Chondrocyte (in vitro differentiated cells): ENCODE measurements at regions not wholly inside any gene's neighbourhood (a gene's known extent, or its start where the extent isn't known, plus 50 kb on each side); places are given as distances from the start of the nearest gene placed in this dataset.
"Not testable (repeated sequence)": the region's sequence is repeated elsewhere in the genome, so short reads cannot be mapped to it uniquely, and the experiment has no call there.

Experiments used
- DNase-seq: peaks from one replicate; pipeline ENCODE4 v3.0.0; 2021; ENCODE audit warnings: mixed read lengths, low spot score
- H3K27ac Mint-ChIP-seq: one replicate; pipeline ENCODE4 v1.8.0; 2021; ENCODE audit warnings: mild to moderate bottlenecking, moderate library complexity, mixed read lengths; ENCODE audit not compliant: unreplicated experiment
- H3K27me3 Mint-ChIP-seq: 2 replicates; pipeline ENCODE4 v1.8.0; 2021; ENCODE audit warnings: low read depth, mixed read lengths
- H3K36me3 Mint-ChIP-seq: 2 replicates; pipeline ENCODE4 v1.8.0; 2021; ENCODE audit warnings: low read depth, mixed read lengths
- H3K4me1 Mint-ChIP-seq: 2 replicates; pipeline ENCODE4 v1.8.0; 2021; ENCODE audit warnings: low read depth, mild to moderate bottlenecking, mixed read lengths
- H3K4me3 Mint-ChIP-seq: one replicate; pipeline ENCODE4 v1.8.0; 2021; ENCODE audit warnings: mild to moderate bottlenecking, moderate library complexity, mixed read lengths; ENCODE audit not compliant: unreplicated experiment
- H3K9me3 Mint-ChIP-seq: 2 replicates; pipeline ENCODE4 v1.8.0; 2021; ENCODE audit warnings: low read depth, mixed read lengths
- TF ChIP-seq, protein P1 (sequence below): fragments of 200-600 bp; sonication (generic); IDR thresholded peaks from 2 replicates; pipeline ENCODE4 v1.5.0; 2021; ENCODE audit warnings: antibody characterized with exemption, mild to moderate bottlenecking, moderate library complexity

DNA sequence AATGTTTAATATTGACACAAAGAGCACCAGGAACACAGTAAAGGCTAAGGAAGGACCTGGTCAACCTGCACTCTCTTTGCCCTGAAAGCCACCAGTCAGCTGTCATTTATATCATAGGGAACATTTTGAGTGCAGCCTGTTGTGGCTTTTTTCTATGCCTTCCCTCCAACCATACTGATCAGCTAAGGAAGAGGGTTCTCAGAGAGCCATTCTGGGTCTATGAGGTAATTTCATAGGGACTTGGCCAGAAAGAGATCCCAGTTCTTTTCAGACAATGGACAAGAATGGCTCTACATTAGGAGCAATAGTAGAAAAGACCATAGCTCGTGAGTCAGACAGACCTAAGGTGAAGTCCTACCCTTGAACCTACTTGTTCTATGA, 132.8 kb downstream of the CCDC34 start:
- TF ChIP-seq, protein P1, sequence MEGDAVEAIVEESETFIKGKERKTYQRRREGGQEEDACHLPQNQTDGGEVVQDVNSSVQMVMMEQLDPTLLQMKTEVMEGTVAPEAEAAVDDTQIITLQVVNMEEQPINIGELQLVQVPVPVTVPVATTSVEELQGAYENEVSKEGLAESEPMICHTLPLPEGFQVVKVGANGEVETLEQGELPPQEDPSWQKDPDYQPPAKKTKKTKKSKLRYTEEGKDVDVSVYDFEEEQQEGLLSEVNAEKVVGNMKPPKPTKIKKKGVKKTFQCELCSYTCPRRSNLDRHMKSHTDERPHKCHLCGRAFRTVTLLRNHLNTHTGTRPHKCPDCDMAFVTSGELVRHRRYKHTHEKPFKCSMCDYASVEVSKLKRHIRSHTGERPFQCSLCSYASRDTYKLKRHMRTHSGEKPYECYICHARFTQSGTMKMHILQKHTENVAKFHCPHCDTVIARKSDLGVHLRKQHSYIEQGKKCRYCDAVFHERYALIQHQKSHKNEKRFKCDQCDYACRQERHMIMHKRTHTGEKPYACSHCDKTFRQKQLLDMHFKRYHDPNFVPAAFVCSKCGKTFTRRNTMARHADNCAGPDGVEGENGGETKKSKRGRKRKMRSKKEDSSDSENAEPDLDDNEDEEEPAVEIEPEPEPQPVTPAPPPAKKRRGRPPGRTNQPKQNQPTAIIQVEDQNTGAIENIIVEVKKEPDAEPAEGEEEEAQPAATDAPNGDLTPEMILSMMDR, result no peak
- Mint-ChIP-seq H3K27me3 (no peaks in the 10 kb centered on the region), H3K4me1 (peaks cover 43% of the 10 kb centered on the region), H3K27ac (no peak overlapping the region), H3K4me3 (no peak overlapping the region), H3K36me3 (no peaks in the 10 kb centered on the region), H3K9me3 (no peaks in the 10 kb centered on the region)
- no peak for DNase-seq

DNA sequence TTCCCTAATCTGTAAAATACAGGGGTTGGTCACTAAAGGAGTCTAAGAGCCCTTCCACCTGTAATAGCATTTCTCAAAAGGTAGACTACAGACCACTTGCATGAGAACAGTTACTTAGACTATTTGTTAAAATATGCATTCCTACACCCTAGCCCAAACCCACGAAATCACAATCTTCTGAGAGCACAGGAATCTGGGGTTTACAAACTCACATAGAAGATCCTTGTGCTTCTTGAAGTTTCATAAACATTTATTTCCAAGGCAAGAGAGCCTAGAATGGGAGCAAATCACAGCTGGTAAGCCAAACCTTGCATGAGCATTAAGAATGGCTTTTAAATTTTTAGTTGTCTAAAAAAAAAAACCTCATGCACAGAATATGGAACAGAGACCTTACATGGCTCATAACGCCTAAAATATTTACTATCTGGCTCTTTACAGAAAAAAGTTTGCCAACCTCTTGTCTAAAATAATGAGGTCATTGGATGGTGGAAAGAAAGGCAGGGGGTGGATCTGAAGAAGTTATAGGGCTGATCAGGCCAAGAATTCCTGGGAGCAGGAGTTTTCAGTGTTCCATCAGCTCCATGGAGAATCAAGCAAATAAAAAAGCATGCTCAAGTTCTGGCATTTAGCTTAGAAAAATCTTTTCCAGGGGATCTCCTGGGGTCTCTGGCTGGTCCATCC, 133.4 kb downstream of the CCDC34 start:
- no peaks in the 10 kb centered on the region for H3K9me3 Mint-ChIP-seq
- H3K27me3 Mint-ChIP-seq, result no peaks in the 10 kb centered on the region
- H3K4me1 Mint-ChIP-seq, result peaks cover 38% of the 10 kb centered on the region
- TF ChIP-seq, protein P1, result no peak
- no peak overlapping the region for H3K4me3 Mint-ChIP-seq
- no peaks in the 10 kb centered on the region for H3K36me3 Mint-ChIP-seq
- no peak for DNase-seq
- no peak overlapping the region for H3K27ac Mint-ChIP-seq

DNA sequence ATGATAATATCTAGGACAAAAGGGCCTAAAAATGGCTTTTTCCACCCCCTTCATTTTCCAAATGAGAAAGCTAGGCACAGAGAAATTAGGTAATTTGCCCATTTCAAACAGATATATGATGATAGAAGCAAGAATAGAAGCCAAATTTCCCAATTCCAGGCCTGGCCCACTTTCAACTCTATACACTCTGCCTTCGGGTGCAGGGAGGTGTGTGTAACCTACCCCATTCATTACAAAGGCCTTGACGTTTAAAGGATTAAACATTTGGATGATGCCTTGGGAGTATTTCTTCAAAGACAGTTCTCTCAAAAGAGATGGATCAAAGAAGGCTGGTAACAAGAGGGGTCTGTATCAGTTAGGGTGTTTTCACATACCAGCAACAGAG, 134.1 kb downstream of the CCDC34 start:
- H3K4me1 Mint-ChIP-seq, result peaks cover 30% of the 10 kb centered on the region
- H3K36me3 Mint-ChIP-seq, result no peaks in the 10 kb centered on the region
- TF ChIP-seq, protein P1, result no peak
- H3K27ac Mint-ChIP-seq, result no peak overlapping the region
- no peaks in the 10 kb centered on the region for H3K27me3 Mint-ChIP-seq
- H3K4me3 Mint-ChIP-seq, result no peak overlapping the region
- DNase-seq, result no peak
- H3K9me3 Mint-ChIP-seq, result no peaks in the 10 kb centered on the region

DNA sequence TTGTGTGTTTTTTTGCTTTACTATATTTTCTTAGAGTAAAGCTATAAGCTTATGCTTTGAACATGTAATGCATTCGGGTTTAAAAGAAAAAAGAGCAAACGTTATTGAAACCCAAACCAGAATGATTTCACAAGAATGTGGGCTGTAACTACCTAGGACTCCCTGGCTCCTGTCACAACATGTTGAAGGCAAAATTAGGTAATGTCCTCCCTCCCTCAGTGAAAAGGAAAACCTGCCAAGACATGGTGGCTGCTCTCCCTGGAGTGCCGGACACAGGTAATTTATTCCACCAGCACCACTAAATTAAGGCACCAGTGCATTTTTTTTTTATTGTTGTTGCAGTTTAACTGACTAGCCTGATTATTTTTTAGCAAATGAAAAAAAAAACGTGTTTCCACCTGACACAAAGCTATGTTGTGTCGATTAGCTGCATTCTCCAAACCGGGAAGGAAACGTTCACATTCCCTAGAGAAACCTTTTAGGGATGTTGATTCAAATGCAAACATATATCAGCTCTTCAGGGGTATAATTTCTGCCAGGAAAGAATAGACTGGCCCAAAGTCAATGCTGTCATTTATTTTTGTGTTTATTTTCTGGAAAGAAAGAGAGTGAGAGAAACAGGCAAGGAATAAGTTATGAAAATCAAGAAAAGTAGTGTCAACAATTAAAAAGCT, 134.6 kb downstream of the CCDC34 start:
- no peak overlapping the region for H3K27ac Mint-ChIP-seq

DNA sequence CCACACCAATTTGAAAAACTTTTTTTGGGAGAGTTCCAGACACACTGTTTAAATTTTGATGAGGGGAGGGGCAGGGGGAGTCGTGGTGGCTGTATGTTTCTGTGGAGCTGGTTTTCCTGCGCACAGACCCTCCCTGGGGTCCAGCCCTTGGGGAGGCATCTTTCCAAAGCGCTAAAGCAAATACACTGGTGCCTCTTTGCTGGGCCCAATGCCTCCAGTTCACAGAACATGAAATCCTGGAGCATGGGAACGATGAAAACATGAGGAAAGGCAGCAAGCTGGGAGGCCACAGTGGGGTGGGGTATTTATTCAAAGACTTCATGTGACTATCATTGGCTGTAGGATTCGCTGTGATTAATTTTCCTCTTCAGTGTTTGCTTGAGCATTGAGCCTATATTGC, 135.3 kb downstream of the CCDC34 start:
- Mint-ChIP-seq H3K27ac (no peak overlapping the region), H3K4me3 (no peak overlapping the region), H3K36me3 (no peaks in the 10 kb centered on the region), H3K27me3 (no peaks in the 10 kb centered on the region), H3K9me3 (no peaks in the 10 kb centered on the region), H3K4me1 (peaks cover 25% of the 10 kb centered on the region)
- TF ChIP-seq, protein P1, result no peak
- DNase-seq, result no peak

More for the DNA sequence above, 134.6 kb downstream of the CCDC34 start:
- DNase-seq, result no peak
- no peaks in the 10 kb centered on the region for H3K9me3 Mint-ChIP-seq
- H3K27me3 Mint-ChIP-seq, result no peaks in the 10 kb centered on the region
- H3K4me3 Mint-ChIP-seq, result no peak overlapping the region
- no peaks in the 10 kb centered on the region for H3K36me3 Mint-ChIP-seq
- peaks cover 25% of the 10 kb centered on the region for H3K4me1 Mint-ChIP-seq
- TF ChIP-seq, protein P1, result no peak

DNA sequence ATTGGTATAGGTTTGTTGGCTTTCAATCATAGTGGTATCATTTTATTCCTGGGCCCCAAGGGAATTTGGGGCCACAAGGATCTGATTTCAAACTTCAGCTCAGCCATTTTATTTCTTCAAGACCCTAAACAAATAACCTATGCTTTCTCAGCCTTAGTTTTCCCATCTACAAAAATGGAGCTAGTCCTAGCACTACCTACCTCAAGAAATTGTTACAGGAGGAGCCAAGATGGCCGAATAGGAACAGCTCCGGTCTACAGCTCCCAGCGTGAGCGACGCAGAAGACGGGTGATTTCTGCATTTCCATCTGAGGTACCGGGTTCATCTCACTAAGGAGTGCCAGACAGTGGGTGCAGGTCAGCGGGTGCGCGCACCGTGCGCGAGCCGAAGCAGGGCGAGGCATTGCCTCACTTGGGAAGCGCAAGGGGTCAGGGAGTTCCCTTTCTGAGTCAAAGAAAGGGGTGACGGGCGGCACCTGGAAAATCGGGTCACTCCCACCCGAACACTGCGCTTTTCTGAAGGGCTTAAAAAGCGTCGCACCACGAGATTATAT, 143.5 kb downstream of the CCDC34 start:
- H3K4me3 Mint-ChIP-seq, result peak overlapping the region; percentile 72
- peak overlapping the region; percentile 85 for H3K27ac Mint-ChIP-seq
- H3K27me3 Mint-ChIP-seq, H3K9me3 Mint-ChIP-seq, DNase-seq, H3K36me3 Mint-ChIP-seq: not testable (repeated sequence)
- H3K4me1 Mint-ChIP-seq, result peaks cover 51% of the 10 kb centered on the region
